ENCODE measurements at regions not wholly inside any gene's neighbourhood (a gene's known extent, or its start where the extent isn't known, plus 50 kb on each side); places are given as distances from the start of the nearest gene placed in this dataset.

GRCh38 chr10:80949785-80950184 is 412.1 kb downstream of the SH2D4B start:
- no peak overlapping the region for H4K8ac ChIP-seq (ENCODE audit: low read depth in 2 of 2, low read length in 2 of 2)
- H3K27me3 ChIP-seq (ENCODE audit: control insufficient read depth, insufficient read depth, low read length): no peaks in the 10 kb centered on the region
- no peak overlapping the region for H2BK120ac ChIP-seq (ENCODE audit: low read depth, low read length)
- no peaks in the 10 kb centered on the region for H3K4me1 ChIP-seq (ENCODE audit: control insufficient read depth, insufficient read depth, low read length)
- POLR2A ChIA-PET (ENCODE audit: unreplicated experiment): no interaction called here
- no peak overlapping the region for H4K5ac ChIP-seq (ENCODE audit: low read depth, low read length)
- no TSS peak for BruUV-seq (replicated peaks)
- H3K36me3 ChIP-seq (ENCODE audit: control insufficient read depth, insufficient read depth, low read length): no peaks in the 10 kb centered on the region
- H3K4me2 ChIP-seq (ENCODE audit: low read depth, low read length): no peak overlapping the region
- TF ChIP-seq RAD21 (IDR thresholded peaks at IDR 0.05; ENCODE audit: low read length) (no peak), FOS (IDR thresholded peaks at IDR 0.05; ENCODE audit: low read depth, low read length) (no peak), POLR2A (IDR thresholded peaks at IDR 0.05; ENCODE audit: low read depth, low read length) (no peak), SMC3 (IDR thresholded peaks at IDR 0.05; ENCODE audit: low read depth, low read length) (no peak), RCOR1 (IDR thresholded peaks at IDR 0.05; ENCODE audit: insufficient replicate concordance, low read length) (no peak), NFE2L2 (IDR thresholded peaks at IDR 0.05; ENCODE audit: low read depth, low read length) (no peak), MAZ (IDR thresholded peaks at IDR 0.05; ENCODE audit: borderline replicate concordance, low read depth, low read length) (no peak), ELK1 (IDR thresholded peaks at IDR 0.05; ENCODE audit: borderline replicate concordance, low read depth, low read length) (no peak), CTCF (conservative IDR thresholded peaks at IDR 0.05; ENCODE audit: low read depth, low read length) (no peak), RFX5 (IDR thresholded peaks at IDR 0.05; ENCODE audit: low read depth, low read length) (no peak), BHLHE40 (IDR thresholded peaks at IDR 0.05; ENCODE audit: low read depth, low read length) (no peak)
- no peak overlapping the region for H2AK5ac ChIP-seq (ENCODE audit: low read depth, low read length)
- no peak overlapping the region for H3K56ac ChIP-seq (ENCODE audit: extremely low read depth, insufficient read depth, low read length)
- DNase-seq: no peak
- ATAC-seq (ENCODE audit: low read depth): no peak
- WGBS, 2 experiments (ENCODE audit: extremely low coverage in 2 of 2, insufficient read length in 1 of 2): no CpG with 5 or more reads among the region's 5 CpGs
- H3K79me1 ChIP-seq (ENCODE audit: low read depth in 1 of 2, low read length in 2 of 2): no peaks in the 10 kb centered on the region
- H2BK5ac ChIP-seq (ENCODE audit: low read depth, low read length, poor library complexity, severe bottlenecking): no peak overlapping the region
- no peak overlapping the region for H4K91ac ChIP-seq (ENCODE audit: insufficient read depth, low read depth, low read length)
- no peak overlapping the region for H2AFZ ChIP-seq (replicated peaks; ENCODE audit: low read length, poor library complexity)
- CTCF ChIA-PET: no interaction called here
- H3K27ac ChIP-seq (ENCODE audit: insufficient read depth, low read length): no peak overlapping the region
- H2BK20ac ChIP-seq (ENCODE audit: low read depth, low read length): no peak overlapping the region
- H3K9me3 ChIP-seq (ENCODE audit: control insufficient read depth, insufficient read depth, low read length): peaks cover 6% of the 10 kb centered on the region
- dilution Hi-C loops (cut with HindIII; ENCODE audit: low sequenced_read_pairs, unreplicated experiment): no loop called here
- H3K9ac ChIP-seq (ENCODE audit: low read depth, low read length): no peak overlapping the region
- no peak overlapping the region for H3K4ac ChIP-seq (ENCODE audit: low read depth, low read length)
- no peak overlapping the region for H3K23ac ChIP-seq (ENCODE audit: low read depth, low read length)
- H3K14ac ChIP-seq (replicated peaks; ENCODE audit: low read depth, low read length): no peak overlapping the region
- H2AK9ac ChIP-seq (replicated peaks; ENCODE audit: low read depth, low read length, poor library complexity): no peak overlapping the region
- no peak overlapping the region for H2BK15ac ChIP-seq (ENCODE audit: low read depth, low read length)
- no peak overlapping the region for H3K18ac ChIP-seq (ENCODE audit: low read depth, low read length)
- intact Hi-C loops (cut with micrococcal nuclease): no loop called here
- no peak overlapping the region for H3K4me3 ChIP-seq (ENCODE audit: insufficient read depth, low read depth, low read length)
- in situ Hi-C loops (cut with MboI; ENCODE audit: low sequenced_read_pairs): no loop called here
- no peaks in the 10 kb centered on the region for H3K9me1 ChIP-seq (ENCODE audit: insufficient read depth, low read length)
- H4K20me1 ChIP-seq (ENCODE audit: insufficient read depth, low read length): no peaks in the 10 kb centered on the region

Data from IMR-90 (cell line).